ENCODE measurements at regions not wholly inside any gene's neighbourhood (a gene's known extent, or its start where the extent isn't known, plus 50 kb on each side); places are given as distances from the start of the nearest gene placed in this dataset.
"Not testable (repeated sequence)": the region's sequence is repeated elsewhere in the genome, so short reads cannot be mapped to it uniquely, and the experiment has no call there.

DNA sequence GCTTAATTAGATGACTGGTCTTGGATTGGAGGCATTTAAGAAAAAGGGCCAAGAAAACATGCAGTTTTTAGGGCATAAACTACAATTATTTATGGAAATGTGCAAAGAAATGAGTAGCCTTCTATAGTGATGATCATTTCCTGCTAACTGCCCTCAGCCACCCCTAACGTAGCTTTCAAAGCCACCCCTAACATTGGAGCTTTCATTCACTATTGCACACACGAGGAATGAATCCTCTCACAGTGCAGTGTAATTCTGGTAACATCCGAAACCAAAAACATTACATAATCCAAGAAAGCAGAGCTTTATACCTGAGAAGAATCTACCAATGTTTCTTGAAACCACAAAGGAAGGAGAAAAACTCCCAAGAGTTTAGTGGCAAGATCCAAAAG is 1003.6 kb downstream of the TMEM121 start:
- Histone ChIP-seq H3K27me3 (ENCODE audit: insufficient read depth, low read length) (no peaks in the 10 kb centered on the region), H3K9me3 (ENCODE audit: insufficient read depth, low read depth, low read length) (peaks cover 80% of the 10 kb centered on the region), H3K4me3 (ENCODE audit: low read length) (no peak overlapping the region), H3K9ac (ENCODE audit: low read depth, low read length) (no peak overlapping the region), H3K36me3 (ENCODE audit: insufficient read depth, low read depth, low read length) (no peaks in the 10 kb centered on the region), H3K4me1 (ENCODE audit: insufficient read depth, low read length) (no peaks in the 10 kb centered on the region), H3K27ac (ENCODE audit: low read length) (no peak overlapping the region)

DNA sequence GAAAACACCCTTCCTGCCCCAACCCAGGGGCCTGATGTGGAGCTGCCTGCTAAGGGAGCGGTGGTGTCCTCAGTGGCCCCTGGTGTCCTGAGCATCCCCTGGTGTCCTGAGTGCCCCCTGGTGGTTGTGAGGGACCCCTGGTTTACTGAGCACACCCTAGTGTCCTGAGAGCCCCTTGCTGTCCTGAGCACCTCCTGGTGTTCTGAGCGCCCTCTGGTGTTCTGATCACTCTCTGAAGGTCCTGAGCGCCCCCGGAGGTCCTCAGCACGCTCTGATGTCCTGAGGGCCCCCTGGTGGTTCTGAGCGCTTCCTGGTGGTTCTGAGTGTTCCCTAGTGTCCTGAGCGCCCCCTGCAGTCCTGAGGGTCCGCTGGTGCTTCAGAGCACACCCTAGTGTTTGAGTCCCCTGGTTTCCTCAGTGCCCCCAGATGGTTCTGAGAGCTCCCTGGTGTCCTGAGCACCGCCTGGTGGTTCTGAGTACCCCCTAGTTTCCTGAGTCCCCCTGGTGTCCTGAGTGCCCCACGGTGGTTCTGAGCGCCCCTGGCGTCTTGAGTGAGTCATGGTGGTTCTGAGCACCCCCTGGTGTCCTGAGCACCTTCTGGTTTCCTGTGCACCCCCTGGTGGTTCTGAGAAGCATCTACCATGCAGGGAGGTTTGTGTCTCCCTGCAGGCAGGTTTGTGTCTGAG is 1004.2 kb downstream of the TMEM121 start:
- peaks cover 80% of the 10 kb centered on the region for H3K9me3 ChIP-seq (ENCODE audit: insufficient read depth, low read depth, low read length)
- H3K27ac ChIP-seq (ENCODE audit: low read length): no peak overlapping the region

DNA sequence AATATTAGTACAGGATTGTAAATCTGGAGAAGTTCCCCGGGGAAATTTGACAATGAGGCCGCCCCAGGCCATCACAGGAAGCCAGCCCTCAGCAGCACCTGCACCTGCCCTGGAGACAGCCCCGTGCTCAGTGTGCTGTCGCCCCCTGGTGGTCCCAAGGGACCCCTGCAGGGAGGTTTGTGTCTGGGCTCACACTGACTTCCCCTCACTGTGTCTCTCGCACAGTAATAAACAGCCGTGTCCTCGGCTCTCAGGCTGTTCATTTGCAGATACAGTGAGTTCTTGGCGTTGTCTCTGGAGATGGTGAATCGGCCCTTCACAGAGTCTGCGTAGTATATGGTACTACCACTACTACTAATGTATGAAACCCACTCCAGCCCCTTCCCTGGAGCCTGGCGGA is 1011.2 kb downstream of the TMEM121 start:
- H3K27ac ChIP-seq (ENCODE audit: low read length); H3K36me3 ChIP-seq (ENCODE audit: insufficient read depth, low read depth, low read length); H3K4me1 ChIP-seq (ENCODE audit: insufficient read depth, low read length); H3K4me3 ChIP-seq (ENCODE audit: low read length); H3K9ac ChIP-seq (ENCODE audit: low read depth, low read length); H3K27me3 ChIP-seq (ENCODE audit: insufficient read depth, low read length): not testable (repeated sequence)
- H3K9me3 ChIP-seq (ENCODE audit: insufficient read depth, low read depth, low read length): peaks cover 96% of the 10 kb centered on the region

More for the DNA sequence above, 1004.2 kb downstream of the TMEM121 start:
- Histone ChIP-seq H3K36me3 (ENCODE audit: insufficient read depth, low read depth, low read length) (no peaks in the 10 kb centered on the region), H3K4me1 (ENCODE audit: insufficient read depth, low read length) (no peaks in the 10 kb centered on the region), H3K27me3 (ENCODE audit: insufficient read depth, low read length) (no peaks in the 10 kb centered on the region), H3K9ac (ENCODE audit: low read depth, low read length) (no peak overlapping the region), H3K4me3 (ENCODE audit: low read length) (no peak overlapping the region)

DNA sequence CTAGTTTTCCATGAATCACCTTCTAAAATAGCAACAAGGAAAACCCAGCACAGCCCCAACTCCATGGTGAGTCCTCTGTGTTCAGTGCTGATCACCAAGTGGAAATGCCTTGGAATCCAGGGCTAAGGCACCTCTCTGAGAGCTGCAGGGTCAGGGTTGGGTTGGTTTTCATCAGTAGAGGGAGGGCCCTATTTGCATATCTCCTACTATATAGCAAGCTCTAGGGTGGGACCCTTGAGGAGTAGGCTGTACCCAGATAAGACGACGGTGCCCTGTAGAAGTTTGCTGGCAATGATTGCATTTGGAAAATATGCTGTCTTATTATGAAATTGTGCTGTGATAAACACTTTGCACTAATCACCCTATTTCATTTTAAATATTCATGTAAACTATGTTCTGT is 1011.8 kb downstream of the TMEM121 start:
- Histone ChIP-seq H3K27me3 (ENCODE audit: insufficient read depth, low read length) (no peaks in the 10 kb centered on the region), H3K4me3 (ENCODE audit: low read length) (no peak overlapping the region), H3K4me1 (ENCODE audit: insufficient read depth, low read length) (no peaks in the 10 kb centered on the region), H3K27ac (ENCODE audit: low read length) (no peak overlapping the region), H3K9me3 (ENCODE audit: insufficient read depth, low read depth, low read length) (peaks cover 96% of the 10 kb centered on the region), H3K36me3 (ENCODE audit: insufficient read depth, low read depth, low read length) (no peaks in the 10 kb centered on the region), H3K9ac (ENCODE audit: low read depth, low read length) (no peak overlapping the region)

DNA sequence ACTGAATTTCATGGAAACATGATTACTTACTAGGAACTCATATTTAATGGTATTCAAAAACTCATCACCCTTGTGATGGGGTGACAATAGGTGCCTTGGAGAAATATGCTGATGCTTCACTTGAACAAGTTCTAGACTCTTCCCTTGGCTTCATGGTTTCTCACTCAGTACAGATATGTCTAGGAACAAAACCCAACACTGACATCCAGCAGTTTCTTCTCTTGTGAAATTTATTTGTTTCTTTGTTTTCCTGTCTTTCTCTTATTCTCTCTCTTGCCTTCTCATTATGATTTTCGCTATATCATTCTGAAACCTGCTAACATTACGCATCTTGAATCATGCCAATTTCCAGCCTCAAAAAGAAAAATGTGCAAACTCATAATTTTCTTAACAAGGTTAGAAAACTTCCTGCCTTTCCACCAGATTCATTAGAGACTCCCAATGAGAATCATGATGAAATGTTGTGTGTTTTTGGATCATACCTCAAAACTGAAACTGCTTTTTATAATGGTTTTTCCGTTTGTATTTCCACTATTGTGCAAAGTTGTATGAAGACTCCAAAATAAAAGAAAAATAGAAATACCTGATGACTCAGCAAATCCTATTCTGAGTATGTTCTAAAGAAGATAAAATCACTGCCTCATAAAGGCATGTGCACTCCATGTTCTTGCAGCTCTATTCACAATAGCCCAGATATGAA is 1021.5 kb downstream of the TMEM121 start:
- no peak overlapping the region for H3K9ac ChIP-seq (ENCODE audit: low read depth, low read length)
- H3K4me3 ChIP-seq (ENCODE audit: low read length): no peak overlapping the region
- no peak overlapping the region for H3K27ac ChIP-seq (ENCODE audit: low read length)
- peaks cover 97% of the 10 kb centered on the region for H3K9me3 ChIP-seq (ENCODE audit: insufficient read depth, low read depth, low read length)
- no peaks in the 10 kb centered on the region for H3K4me1 ChIP-seq (ENCODE audit: insufficient read depth, low read length)
- no peaks in the 10 kb centered on the region for H3K36me3 ChIP-seq (ENCODE audit: insufficient read depth, low read depth, low read length)
- H3K27me3 ChIP-seq (ENCODE audit: insufficient read depth, low read length): no peaks in the 10 kb centered on the region

DNA sequence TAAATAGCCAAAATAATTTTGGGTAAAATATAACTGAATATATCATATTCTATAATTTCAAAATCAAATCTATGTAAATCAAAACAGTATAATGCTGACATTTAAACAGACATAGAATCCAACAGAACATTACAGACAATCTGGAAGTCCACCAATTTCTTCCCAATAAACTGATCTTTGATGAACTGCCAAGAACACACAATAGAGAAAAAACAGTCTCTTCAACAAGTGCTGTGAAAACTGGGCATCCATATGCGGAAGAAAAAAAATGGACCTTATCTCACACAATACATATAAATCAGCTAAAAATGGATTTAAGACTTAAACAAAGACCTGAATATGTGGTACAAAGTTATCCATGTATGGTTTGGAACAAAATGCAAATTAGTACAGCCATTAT is 1022.7 kb downstream of the TMEM121 start:
- H3K4me3 ChIP-seq (ENCODE audit: low read length): no peak overlapping the region
- no peak overlapping the region for H3K27ac ChIP-seq (ENCODE audit: low read length)
- no peak overlapping the region for H3K9ac ChIP-seq (ENCODE audit: low read depth, low read length)

DNA sequence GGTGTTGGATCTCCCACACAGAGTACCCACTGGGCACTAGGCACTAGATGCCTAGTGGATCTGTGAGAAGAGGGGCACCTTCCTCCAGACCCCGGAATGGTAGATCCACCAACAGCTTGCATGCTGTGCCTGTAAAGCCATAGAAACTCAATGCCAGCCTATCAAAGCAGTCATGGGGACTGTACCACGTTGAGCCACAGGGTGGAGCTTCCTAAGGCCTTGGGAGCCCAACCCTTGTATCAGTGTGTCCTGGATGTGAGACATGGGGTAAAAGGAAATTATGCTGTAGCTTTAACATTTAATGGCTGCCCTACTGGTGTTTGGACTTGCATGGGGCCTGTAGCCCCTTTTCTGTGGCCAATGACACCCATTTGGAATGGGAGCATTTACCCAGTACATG is 1024.9 kb downstream of the TMEM121 start:
- no peaks in the 10 kb centered on the region for H3K27me3 ChIP-seq (ENCODE audit: insufficient read depth, low read length)
- H3K4me3 ChIP-seq (ENCODE audit: low read length): no peak overlapping the region
- no peaks in the 10 kb centered on the region for H3K4me1 ChIP-seq (ENCODE audit: insufficient read depth, low read length)
- no peak overlapping the region for H3K27ac ChIP-seq (ENCODE audit: low read length)
- no peaks in the 10 kb centered on the region for H3K36me3 ChIP-seq (ENCODE audit: insufficient read depth, low read depth, low read length)
- no peak overlapping the region for H3K9ac ChIP-seq (ENCODE audit: low read depth, low read length)
- H3K9me3 ChIP-seq (ENCODE audit: insufficient read depth, low read depth, low read length): peaks cover 89% of the 10 kb centered on the region

More for the DNA sequence above, 1022.7 kb downstream of the TMEM121 start:
- Histone ChIP-seq H3K27me3 (ENCODE audit: insufficient read depth, low read length) (no peaks in the 10 kb centered on the region), H3K4me1 (ENCODE audit: insufficient read depth, low read length) (no peaks in the 10 kb centered on the region), H3K36me3 (ENCODE audit: insufficient read depth, low read depth, low read length) (no peaks in the 10 kb centered on the region), H3K9me3 (ENCODE audit: insufficient read depth, low read depth, low read length) (peaks cover 98% of the 10 kb centered on the region)

DNA sequence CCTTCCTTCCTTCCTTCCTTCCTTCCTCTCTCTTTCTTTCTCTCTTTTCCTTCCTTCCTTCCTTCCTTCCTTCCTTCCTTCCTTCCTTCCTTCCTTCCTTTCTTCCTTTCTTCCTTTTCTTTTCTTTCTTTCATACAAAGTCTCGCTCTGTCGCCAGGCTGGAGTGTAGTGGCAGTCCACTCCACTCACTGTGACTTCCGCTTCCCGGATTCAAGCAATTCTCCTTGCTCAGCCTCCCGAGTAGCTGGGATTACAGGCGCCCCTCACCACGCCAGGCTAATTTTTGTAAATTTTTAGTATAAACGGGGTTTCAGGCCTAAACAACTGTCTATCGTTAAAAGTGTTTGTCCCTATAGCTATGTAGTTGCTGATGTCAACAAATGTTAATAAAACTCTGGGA is 1029.8 kb downstream of the TMEM121 start:
- H3K4me1 ChIP-seq (ENCODE audit: insufficient read depth, low read length); H3K9ac ChIP-seq (ENCODE audit: low read depth, low read length); H3K27me3 ChIP-seq (ENCODE audit: insufficient read depth, low read length); H3K27ac ChIP-seq (ENCODE audit: low read length); H3K36me3 ChIP-seq (ENCODE audit: insufficient read depth, low read depth, low read length); H3K4me3 ChIP-seq (ENCODE audit: low read length): not testable (repeated sequence)
- peaks cover 89% of the 10 kb centered on the region for H3K9me3 ChIP-seq (ENCODE audit: insufficient read depth, low read depth, low read length)

DNA sequence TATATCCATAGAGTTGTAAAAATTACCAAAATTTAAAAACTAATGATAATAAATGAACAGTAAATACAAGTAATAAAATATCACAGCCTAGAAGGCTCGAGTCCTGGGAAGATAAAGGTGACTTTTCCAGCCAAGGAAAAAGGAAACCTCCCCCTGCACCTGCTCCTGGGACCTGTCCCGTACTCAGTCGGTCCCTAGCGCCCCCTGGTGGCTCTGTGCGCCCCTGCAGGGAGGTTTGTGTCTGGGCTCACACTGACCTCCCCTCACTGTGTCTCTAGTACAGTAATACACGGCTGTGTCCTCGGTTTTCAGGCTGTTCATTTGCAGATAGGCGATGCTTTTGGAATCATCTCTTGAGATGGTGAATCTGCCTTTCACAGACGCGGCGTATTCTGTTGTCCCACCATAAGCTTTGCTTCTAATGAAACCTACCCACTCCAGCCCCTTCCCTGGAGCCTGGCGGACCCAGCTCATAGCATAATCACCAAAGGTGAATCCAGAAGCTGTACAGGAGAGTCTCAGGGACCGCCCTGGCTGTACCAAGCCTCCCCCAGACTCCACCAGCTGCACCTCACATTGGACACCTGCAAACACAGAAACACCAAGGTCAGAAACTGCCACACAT is 1030.4 kb downstream of the TMEM121 start:
- peaks cover 88% of the 10 kb centered on the region for H3K9me3 ChIP-seq (ENCODE audit: insufficient read depth, low read depth, low read length)
- H3K9ac ChIP-seq (ENCODE audit: low read depth, low read length): no peak overlapping the region
- no peak overlapping the region for H3K4me3 ChIP-seq (ENCODE audit: low read length)
- no peak overlapping the region for H3K27ac ChIP-seq (ENCODE audit: low read length)
- no peaks in the 10 kb centered on the region for H3K27me3 ChIP-seq (ENCODE audit: insufficient read depth, low read length)
- no peaks in the 10 kb centered on the region for H3K4me1 ChIP-seq (ENCODE audit: insufficient read depth, low read length)
- H3K36me3 ChIP-seq (ENCODE audit: insufficient read depth, low read depth, low read length): no peaks in the 10 kb centered on the region

DNA sequence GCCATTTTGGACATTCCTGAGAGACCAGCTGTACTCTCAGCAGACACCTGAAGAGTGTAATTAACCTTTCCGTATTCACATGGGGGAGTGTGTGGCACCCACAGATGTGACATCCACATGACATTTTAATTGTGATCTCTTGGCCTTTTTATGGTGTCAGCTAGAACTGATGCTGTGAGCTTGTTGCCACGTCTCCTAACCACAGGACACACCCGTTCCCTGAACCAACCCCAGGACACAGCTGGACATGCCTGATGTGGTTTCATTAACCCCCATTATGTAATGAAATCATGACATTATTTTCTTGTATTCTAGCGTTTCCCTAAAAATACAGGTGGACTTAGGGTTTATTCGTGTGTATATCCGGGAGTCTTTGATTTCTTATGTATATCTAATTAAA is 1036.1 kb downstream of the TMEM121 start:
- no peaks in the 10 kb centered on the region for H3K36me3 ChIP-seq (ENCODE audit: insufficient read depth, low read depth, low read length)

DNA sequence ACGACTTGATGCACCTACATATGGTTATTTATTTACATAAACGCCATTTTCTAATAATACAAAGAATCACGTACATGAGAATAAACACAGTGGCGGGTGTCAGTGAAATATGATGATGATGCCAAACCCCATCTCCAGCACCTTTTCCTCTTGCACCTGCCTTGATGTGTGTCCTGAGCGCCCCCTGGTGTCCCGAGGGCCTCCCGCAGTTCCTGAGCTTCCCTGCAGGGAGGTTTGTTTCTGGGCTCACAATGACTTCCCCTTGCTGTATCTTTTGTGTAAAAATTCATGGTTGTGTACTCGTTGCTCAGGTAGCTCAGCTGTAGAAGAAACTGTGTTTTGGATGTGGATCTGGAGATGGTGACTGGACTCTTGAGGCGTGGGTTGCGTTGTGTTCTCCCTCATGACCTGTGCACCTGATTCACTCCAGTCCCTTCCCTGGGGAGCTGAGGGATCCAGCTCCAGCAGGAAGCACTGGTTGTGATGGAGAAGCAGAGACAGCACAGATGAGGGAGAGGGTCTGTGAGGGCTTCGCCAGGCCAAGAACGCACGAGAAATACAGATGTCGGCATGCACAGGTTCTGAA is 1037.8 kb downstream of the TMEM121 start:
- no peak overlapping the region for H3K27ac ChIP-seq (ENCODE audit: low read length)
- peaks cover 95% of the 10 kb centered on the region for H3K9me3 ChIP-seq (ENCODE audit: insufficient read depth, low read depth, low read length)
- H3K27me3 ChIP-seq (ENCODE audit: insufficient read depth, low read length): no peaks in the 10 kb centered on the region
- no peaks in the 10 kb centered on the region for H3K36me3 ChIP-seq (ENCODE audit: insufficient read depth, low read depth, low read length)
- no peaks in the 10 kb centered on the region for H3K4me1 ChIP-seq (ENCODE audit: insufficient read depth, low read length)
- no peak overlapping the region for H3K9ac ChIP-seq (ENCODE audit: low read depth, low read length)
- H3K4me3 ChIP-seq (ENCODE audit: low read length): no peak overlapping the region

More for the DNA sequence above, 1036.1 kb downstream of the TMEM121 start:
- no peaks in the 10 kb centered on the region for H3K4me1 ChIP-seq (ENCODE audit: insufficient read depth, low read length)
- H3K27ac ChIP-seq (ENCODE audit: low read length): no peak overlapping the region
- no peaks in the 10 kb centered on the region for H3K27me3 ChIP-seq (ENCODE audit: insufficient read depth, low read length)
- no peak overlapping the region for H3K4me3 ChIP-seq (ENCODE audit: low read length)
- peaks cover 93% of the 10 kb centered on the region for H3K9me3 ChIP-seq (ENCODE audit: insufficient read depth, low read depth, low read length)
- no peak overlapping the region for H3K9ac ChIP-seq (ENCODE audit: low read depth, low read length)

DNA sequence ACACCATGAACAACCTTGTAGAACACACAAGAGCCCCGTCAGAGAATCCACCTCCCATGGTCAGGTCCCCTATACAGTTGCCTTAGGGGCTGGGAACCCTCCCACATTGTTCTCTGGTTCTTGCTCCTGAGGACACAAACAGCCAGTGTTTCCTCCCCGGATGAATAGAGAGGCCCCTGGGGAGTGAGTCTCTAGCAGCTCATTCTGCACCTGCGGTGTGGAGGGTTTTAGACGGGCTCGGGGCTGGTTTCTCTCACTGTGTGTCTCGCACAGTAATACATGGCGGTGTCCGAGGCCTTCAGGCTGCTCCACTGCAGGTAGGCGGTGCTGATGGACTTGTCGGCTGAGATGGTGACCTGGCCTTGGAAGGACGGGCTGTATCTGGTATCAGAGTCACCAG is 1052.1 kb downstream of the TMEM121 start:
- H3K4me1 ChIP-seq (ENCODE audit: insufficient read depth, low read length): no peaks in the 10 kb centered on the region
- peaks cover 99% of the 10 kb centered on the region for H3K9me3 ChIP-seq (ENCODE audit: insufficient read depth, low read depth, low read length)
- H3K27ac ChIP-seq (ENCODE audit: low read length): no peak overlapping the region
- H3K36me3 ChIP-seq (ENCODE audit: insufficient read depth, low read depth, low read length): no peaks in the 10 kb centered on the region
- H3K4me3 ChIP-seq (ENCODE audit: low read length): no peak overlapping the region
- no peak overlapping the region for H3K9ac ChIP-seq (ENCODE audit: low read depth, low read length)
- H3K27me3 ChIP-seq (ENCODE audit: insufficient read depth, low read length): no peaks in the 10 kb centered on the region
